Heart right ventricle (tissue), 16 donors: ENCODE measurements at regions not wholly inside any gene's neighbourhood (a gene's known extent, or its start where the extent isn't known, plus 50 kb on each side); places are given as distances from the start of the nearest gene placed in this dataset.

Source experiments
- ATAC-seq, 8 donors: fragments of 200-7000 bp; cut with Tn5 transposase; one replicate each; pipeline ENCODE4 v1.9.1; 2020; ENCODE audit warnings: mild to moderate bottlenecking in 8 of 8, moderate library complexity in 8 of 8, moderate number of reproducible peaks in 1 of 8
- DNase-seq, 2 donors: peaks; one replicate each; pipeline ENCODE4 v3.0.0-alpha.2; 2020
- H3K27ac ChIP-seq, 10 donors: fragments of 200-600 bp; sonication (generic) in 2 of 10; one replicate each; pipeline versions ENCODE4 v1.5.0 to v1.8.0; 2020 to 2022; ENCODE audit warnings: mild to moderate bottlenecking in 3 of 10
- H3K27me3 ChIP-seq, 7 donors: fragments of 200-600 bp; one replicate each; pipeline ENCODE4 v1.8.0; 2021 to 2022; ENCODE audit warnings: mild to moderate bottlenecking in 2 of 7
- H3K36me3 ChIP-seq, 9 donors: fragments of 200-600 bp; sonication (generic) in 1 of 9; one replicate each; pipeline versions ENCODE4 v1.5.0 to v1.8.0; 2020 to 2022; ENCODE audit warnings: mild to moderate bottlenecking in 2 of 9
- H3K4me1 ChIP-seq, 9 donors: fragments of 200-600 bp; sonication (generic) in 1 of 9; one replicate each; pipeline versions ENCODE4 v1.5.0 to v1.8.0; 2020 to 2022; ENCODE audit warnings: mild to moderate bottlenecking in 4 of 9
- H3K4me3 ChIP-seq, 10 donors: fragments of 200-600 bp; sonication (generic) in 2 of 10; one replicate each; pipeline versions ENCODE4 v1.5.0 to v1.8.0; 2020 to 2022; ENCODE audit warnings: mild to moderate bottlenecking in 7 of 10, moderate library complexity in 2 of 10
- H3K9me3 ChIP-seq, 11 donors: fragments of 200-600 bp in 10 of 11; sonication (generic) in 2 of 11; one replicate each; pipeline versions ENCODE4 v1.5.0 to v1.8.0; 2013 to 2022; ENCODE audit warnings: mild to moderate bottlenecking in 2 of 11, control low read depth in 1 of 11, moderate library complexity in 1 of 11
- WGBS, 2 donors: extraction: QIAGEN DNeasy Blood & Tissue Kit; methylation state at CpG; one replicate each; pipeline ENCODE4 v1.1.7; 2013; ENCODE audit warnings: inconsistent platforms in 1 of 2; 5-methylcytosine and 5-hydroxymethylcytosine counted together
- intact Hi-C, 10 donors: fragments of 100-400 bp; cut with DNase I; formaldehyde crosslinking; loops; one replicate each; pipeline versions ENCODE4 v1.11.1 to v1.14.2; 2022
- TF ChIP-seq, protein P1 (sequence below), 9 donors: fragments of 200-600 bp; sonication (generic) in 2 of 9; IDR thresholded peaks; one replicate each; pipeline versions ENCODE4 v1.5.0 to v1.8.0; 2021 to 2022; ENCODE audit warnings: antibody characterized with exemption in 9 of 9, mild to moderate bottlenecking in 5 of 9, moderate library complexity in 1 of 9
- donor health status: Arrhythmogenic right ventricular cardiomyopathy.
- donor health status: ischemic (EF 13 %, LVEDD 7.1; RV severe dilation, severe dysfunction).
- donor health status: healthy with polysubstance abuse.
- donor health status: DM: no; HTN: yes; CAD: no.
- donor health status: DM: no; HTN: no; CAD: no.
- donor health status: ischemic (EF 25% LVEDD 6.9; RV normal size, moderate dysfunction).
- donor health status: ischemic (EF 25% LVEDD 5.7; RV mildly dilated, moderate dysfunction).
- donor health status: healthy.
- donor health status: DM: yes; HTN: yes; CAD: no.
- donor health status: Ischemic cardiomyopathy.
- donor health status: ischemic (EF 35%, LVEDD 5.7; RV mildly dilated, moderate dysfunction).
- donor health status: nonischemic (EF 11% LVEDD 7.7; RV severe dilation, severe dysfunction).
- donor health status: DM: yes; HTN: yes; CAD: no.
- donor health status: PGD.
- donor health status: ischemic (EF 29% LVEDD 5.4; RV normal size, mild dysfunction).
- donor health status: nonischemic (EF 23%, LVEDD 6.1; RV moderate dilation, normal function).

DNA sequence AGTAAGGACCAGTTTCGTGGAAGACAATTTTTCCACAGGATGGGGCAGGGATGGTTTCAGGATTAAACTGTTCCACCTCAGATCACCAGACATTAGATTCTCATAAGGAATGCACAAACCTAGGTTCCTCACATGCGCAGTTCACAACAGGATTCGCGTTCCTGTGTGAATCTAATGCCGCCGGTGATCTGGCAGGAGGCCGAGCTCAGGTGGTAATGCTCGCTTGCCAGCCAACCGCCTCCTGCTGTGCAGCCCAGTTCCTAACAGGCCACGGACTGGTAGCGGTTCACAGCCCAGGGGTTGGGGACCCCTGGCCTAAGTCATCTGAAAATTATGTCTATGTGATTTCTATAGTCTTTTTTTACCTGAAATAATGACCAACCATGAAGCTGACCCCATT lies 217.5 kb downstream of the TMEM200A start:
- Histone ChIP-seq H3K9me3 (no peaks in the 10 kb centered on the region), H3K27me3 (no peaks in the 10 kb centered on the region), H3K4me1 (no peaks in the 10 kb centered on the region), H3K27ac (no peak overlapping the region), H3K36me3 (no peaks in the 10 kb centered on the region), H3K4me3 (no peak overlapping the region)
- no peak for ATAC-seq
- intact Hi-C loops: no loop called here
- WGBS, 2 donors: 76 to 79% methylated on average over 11 of the region's 11 CpGs
- TF ChIP-seq, protein P1, sequence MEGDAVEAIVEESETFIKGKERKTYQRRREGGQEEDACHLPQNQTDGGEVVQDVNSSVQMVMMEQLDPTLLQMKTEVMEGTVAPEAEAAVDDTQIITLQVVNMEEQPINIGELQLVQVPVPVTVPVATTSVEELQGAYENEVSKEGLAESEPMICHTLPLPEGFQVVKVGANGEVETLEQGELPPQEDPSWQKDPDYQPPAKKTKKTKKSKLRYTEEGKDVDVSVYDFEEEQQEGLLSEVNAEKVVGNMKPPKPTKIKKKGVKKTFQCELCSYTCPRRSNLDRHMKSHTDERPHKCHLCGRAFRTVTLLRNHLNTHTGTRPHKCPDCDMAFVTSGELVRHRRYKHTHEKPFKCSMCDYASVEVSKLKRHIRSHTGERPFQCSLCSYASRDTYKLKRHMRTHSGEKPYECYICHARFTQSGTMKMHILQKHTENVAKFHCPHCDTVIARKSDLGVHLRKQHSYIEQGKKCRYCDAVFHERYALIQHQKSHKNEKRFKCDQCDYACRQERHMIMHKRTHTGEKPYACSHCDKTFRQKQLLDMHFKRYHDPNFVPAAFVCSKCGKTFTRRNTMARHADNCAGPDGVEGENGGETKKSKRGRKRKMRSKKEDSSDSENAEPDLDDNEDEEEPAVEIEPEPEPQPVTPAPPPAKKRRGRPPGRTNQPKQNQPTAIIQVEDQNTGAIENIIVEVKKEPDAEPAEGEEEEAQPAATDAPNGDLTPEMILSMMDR (IDR thresholded peaks at IDR 0.05): no peak
- DNase-seq: no peak

DNA sequence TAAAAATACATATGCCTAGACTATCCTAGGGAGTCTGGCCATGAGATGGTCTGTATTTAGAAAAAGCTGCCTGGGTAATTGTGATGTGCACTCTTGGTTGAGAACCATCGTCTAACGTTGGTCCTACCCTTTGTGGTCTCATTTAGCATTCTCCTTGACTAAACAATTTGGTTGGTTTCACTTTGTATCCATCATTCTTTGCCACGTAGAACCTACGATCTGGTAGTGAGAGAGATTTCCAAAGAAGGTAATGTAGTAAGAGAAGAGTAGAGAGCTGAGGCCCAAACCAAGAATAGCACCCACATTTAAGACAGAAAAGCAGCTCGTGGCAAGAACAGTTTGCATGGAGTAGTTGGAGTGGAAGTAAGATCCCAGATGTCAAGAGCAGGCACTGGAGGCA lies 219.8 kb downstream of the TMEM200A start:
- TF ChIP-seq, protein P1 (IDR thresholded peaks at IDR 0.05): no peak
- H3K9me3 ChIP-seq: no peaks in the 10 kb centered on the region
- H3K36me3 ChIP-seq: no peaks in the 10 kb centered on the region
- DNase-seq (no peak), ATAC-seq (no peak)
- no peak overlapping the region for H3K27ac ChIP-seq
- intact Hi-C loops: no loop called here
- H3K4me1 ChIP-seq: no peaks in the 10 kb centered on the region
- H3K27me3 ChIP-seq: no peaks in the 10 kb centered on the region
- no peak overlapping the region for H3K4me3 ChIP-seq
- 76 to 77% methylated on average over 5 of the region's 5 CpGs for WGBS, 2 donors

DNA sequence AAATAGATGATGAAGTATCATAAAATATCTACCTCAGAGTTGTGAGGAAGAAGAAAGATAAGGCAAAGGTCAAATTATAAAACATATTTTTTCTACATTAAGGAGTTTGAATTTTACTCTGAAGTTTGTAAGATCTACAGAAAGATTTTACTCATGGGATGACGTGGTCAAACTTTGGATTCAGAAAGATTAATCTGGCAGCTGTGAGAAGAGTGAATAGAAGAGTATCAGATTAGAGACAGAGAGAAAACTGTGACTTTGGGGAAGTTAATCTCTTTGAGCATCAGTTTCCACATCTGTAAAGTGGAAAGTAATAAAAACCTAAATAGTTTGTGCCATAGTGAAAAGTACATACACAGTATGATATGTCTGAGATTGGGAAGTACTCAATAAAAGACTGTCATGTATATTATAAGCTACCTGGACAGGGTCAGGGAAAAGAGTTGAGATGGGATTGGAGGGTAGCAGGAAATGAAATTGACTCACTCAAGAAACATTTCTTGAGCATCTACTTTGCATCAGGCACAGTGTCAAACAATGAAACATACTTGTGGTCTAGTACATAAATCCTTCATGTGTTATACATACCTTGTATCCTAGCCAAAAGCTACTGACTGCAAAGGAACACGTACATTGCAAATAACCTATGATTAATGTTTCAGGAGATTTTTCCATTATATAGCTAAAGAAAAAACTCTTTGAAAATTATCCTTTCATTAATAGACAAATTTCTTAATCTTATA lies 222.1 kb downstream of the TMEM200A start:
- DNase-seq (no peak), ATAC-seq (no peak)
- Histone ChIP-seq H3K4me1 (no peaks in the 10 kb centered on the region), H3K27ac (no peak overlapping the region), H3K36me3 (no peaks in the 10 kb centered on the region), H3K27me3 (no peaks in the 10 kb centered on the region), H3K4me3 (no peak overlapping the region), H3K9me3 (peaks cover 0 to 11% (median 3%) of the 10 kb centered on the region in 11 donors)
- 49 to 65% methylated on average over 2 of the region's 2 CpGs for WGBS, 2 donors
- intact Hi-C loops: no loop called here
- TF ChIP-seq, protein P1 (IDR thresholded peaks at IDR 0.05): no peak

DNA sequence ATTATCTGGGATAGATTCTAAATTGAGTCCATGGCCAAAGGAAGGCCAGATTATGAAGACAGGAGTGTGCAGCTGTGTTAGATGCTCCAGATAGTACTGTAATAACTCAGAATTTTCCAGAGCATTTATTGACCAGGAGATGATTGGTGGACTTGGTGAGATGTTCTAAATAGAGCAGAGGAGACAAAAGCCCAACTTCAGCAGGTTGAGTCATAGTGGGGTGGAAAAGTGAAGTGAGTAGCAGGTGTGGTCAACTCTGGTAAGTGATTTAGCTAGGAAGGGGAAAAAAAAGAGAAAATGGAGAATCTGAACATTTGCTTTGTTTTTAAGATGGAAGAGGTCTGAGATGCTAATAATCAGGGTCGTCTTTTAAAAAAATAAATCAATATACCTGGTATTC lies 227.4 kb downstream of the TMEM200A start:
- peaks cover 0 to 11% (median 3%) of the 10 kb centered on the region in 11 donors for H3K9me3 ChIP-seq

More for the DNA sequence above, 227.4 kb downstream of the TMEM200A start:
- Histone ChIP-seq H3K4me3 (no peak overlapping the region), H3K4me1 (no peaks in the 10 kb centered on the region), H3K36me3 (no peaks in the 10 kb centered on the region), H3K27ac (no peak overlapping the region), H3K27me3 (no peaks in the 10 kb centered on the region)
- 88 to 91% methylated on average over 1 of the region's 1 CpG for WGBS, 2 donors
- intact Hi-C loops: no loop called here
- DNase-seq (no peak), ATAC-seq (no peak)
- TF ChIP-seq, protein P1 (IDR thresholded peaks at IDR 0.05): no peak
